NCI-H460 (cell line): ENCODE measurements at regions not wholly inside any gene's neighbourhood (a gene's known extent, or its start where the extent isn't known, plus 50 kb on each side); places are given as distances from the start of the nearest gene placed in this dataset.

Source experiments
- DNase-seq: peaks from one replicate; pipeline ENCODE4 v3.0.0-alpha.2; 2016; ENCODE audit warnings: low read depth; ENCODE audit errors: extremely low read depth

DNA sequence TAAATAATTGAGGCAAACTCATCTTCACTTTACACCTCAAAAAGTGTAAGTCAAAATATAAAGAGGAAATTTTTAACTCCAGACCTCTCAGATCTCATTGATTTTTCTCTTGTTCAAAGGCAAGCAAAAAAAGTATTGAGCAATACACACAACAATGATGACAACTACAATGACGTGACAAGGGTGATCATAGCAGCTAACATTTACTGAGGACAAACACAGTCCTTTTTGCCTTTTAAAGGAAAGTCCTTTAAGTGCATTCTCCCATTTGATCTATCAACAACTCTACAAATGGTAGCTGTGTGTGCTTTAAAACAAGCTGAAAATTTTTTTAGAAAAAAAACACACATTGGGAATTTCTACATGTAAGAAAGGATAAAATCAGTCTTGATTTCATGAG, 123.5 kb upstream of the CTAGE1 start:
- no peak for DNase-seq

DNA sequence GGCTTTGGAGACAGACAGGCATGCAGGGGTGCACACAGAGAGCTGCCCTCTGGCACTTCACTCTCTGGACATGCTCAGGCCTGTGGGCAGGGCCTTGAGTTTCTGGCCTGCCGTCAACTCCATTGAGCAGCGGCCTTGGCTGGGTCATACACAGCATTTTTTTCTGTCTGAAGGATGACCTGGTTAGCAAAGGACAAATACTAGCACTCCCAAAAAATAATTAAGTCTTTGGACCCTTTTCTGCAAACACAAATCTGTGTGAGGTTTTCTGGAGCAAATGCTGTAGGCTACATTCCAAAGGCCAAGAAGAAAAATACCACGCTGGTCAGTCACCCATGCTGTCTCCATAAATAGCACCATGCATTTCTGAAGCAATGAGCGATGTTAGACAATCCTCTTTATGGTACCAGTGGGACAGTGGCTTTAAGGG, 124.7 kb upstream of the CTAGE1 start:
- DNase-seq, result no peak

DNA sequence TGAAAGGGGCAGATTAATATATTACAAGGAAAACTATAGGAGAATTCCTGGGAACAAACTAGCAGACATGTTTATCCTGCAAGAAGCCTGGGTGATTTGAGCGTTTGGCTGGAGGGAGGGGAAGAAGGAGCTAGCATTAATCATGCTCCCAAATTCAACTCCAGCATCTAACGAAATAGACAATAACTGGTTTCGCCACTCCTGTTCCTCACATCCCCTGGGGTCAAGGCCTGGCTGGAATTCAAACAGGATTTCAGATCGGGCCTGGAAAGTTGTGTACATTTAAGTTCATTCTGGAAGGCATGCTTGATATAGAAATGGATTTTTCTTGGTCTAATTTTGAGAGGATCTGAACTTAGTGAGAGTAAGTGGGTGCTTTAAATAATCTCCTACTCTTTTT, 126.1 kb upstream of the CTAGE1 start:
- no peak for DNase-seq

- DNase-seq, result no peak
Observed at GRCh38 chr18:22544626-22545025, 126.9 kb upstream of the CTAGE1 start.

GRCh38 chr18:22545066-22545760, 127.5 kb upstream of the CTAGE1 start:
- no peak for DNase-seq

DNA sequence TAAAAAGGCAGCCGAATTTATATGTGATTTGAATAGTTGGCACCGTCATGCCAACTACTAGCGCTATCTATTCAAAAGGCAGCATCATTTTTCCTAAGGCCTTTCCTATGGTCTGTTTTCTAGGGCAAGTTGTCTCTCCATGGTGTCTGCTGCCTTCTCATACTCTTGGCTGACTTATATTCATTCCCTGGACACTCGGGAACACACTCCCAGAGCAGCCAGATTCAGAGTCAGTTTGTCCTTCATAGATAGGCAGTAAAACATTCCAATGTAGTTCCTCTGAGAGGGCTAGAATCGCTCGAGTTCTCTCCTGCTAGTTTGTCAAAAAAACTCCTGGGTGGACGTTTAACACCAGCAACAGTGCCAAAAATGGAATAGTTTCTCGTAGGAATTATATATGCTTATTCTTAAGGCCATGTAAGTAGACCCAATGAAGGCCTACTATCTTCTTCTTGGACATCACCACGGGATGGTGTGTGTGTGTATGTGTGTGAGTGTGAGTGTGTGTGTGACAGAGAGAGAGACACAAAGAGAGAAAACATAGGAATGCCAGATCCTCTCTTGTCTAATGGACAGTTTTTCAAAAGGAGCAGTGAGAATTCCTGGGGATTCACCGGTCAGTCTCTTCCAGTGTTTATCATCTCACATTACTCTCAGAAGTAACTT, 129.3 kb upstream of the CTAGE1 start:
- no peak for DNase-seq

- DNase-seq, result no peak
Observed at GRCh38 chr18:22547807-22548561, 130.3 kb upstream of the CTAGE1 start.

- no peak for DNase-seq
Observed at GRCh38 chr18:22549260-22549937, 131.7 kb upstream of the CTAGE1 start.

- no peak for DNase-seq
Observed at GRCh38 chr18:22550366-22550765, 132.7 kb upstream of the CTAGE1 start.

DNA sequence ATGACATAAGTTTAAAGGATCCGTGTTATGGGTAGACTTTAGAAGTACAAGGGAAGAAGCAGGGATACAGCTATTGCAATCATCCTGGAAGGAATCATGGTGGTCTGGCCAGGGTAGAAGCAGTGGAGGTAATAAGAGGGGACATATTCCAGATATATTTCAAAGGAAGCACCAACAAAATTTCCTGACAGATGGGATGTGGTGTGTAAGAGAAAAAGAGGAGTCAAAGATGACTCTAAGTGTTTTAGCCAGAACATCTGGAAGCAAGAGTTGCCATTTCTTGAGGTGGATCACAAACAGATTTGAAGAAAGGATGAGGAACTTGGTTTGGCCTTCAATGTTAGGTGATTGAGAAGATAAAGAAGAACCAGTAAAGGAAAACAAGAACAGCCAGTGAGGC, 133.1 kb upstream of the CTAGE1 start:
- no peak for DNase-seq

DNA sequence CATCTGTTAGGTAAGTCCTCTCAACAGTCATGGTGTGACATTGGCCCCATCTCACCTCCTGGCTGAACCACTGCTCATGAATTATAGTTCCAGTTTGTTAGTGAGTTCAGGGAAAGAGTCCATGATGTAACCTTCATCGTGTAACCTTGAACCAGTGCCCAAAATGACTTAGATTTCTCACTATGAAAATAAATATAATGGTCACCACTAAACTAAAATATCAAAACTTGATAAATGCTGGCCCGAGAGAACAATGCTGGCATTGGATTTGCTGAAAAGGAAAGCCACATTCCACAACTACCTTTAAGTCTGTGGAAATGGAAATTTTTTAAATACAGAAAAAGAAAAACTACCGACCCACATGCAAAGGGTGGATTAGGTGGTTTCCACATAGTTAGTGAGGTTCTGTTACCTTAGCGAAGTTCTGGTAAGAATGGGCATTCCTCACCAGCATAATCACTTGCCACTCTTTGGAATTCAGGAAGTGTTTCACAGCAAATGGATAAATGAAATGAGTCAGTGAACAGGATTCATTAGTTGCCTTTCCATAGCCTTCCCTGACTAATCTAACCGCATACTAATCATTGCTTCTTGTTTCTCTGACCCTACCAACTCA, 133.9 kb upstream of the CTAGE1 start:
- no peak for DNase-seq

GRCh38 chr18:22552254-22552653, 134.5 kb upstream of the CTAGE1 start:
- DNase-seq, result no peak

- no peak for DNase-seq
Observed at GRCh38 chr18:22552899-22553460, 135.3 kb upstream of the CTAGE1 start.

DNA sequence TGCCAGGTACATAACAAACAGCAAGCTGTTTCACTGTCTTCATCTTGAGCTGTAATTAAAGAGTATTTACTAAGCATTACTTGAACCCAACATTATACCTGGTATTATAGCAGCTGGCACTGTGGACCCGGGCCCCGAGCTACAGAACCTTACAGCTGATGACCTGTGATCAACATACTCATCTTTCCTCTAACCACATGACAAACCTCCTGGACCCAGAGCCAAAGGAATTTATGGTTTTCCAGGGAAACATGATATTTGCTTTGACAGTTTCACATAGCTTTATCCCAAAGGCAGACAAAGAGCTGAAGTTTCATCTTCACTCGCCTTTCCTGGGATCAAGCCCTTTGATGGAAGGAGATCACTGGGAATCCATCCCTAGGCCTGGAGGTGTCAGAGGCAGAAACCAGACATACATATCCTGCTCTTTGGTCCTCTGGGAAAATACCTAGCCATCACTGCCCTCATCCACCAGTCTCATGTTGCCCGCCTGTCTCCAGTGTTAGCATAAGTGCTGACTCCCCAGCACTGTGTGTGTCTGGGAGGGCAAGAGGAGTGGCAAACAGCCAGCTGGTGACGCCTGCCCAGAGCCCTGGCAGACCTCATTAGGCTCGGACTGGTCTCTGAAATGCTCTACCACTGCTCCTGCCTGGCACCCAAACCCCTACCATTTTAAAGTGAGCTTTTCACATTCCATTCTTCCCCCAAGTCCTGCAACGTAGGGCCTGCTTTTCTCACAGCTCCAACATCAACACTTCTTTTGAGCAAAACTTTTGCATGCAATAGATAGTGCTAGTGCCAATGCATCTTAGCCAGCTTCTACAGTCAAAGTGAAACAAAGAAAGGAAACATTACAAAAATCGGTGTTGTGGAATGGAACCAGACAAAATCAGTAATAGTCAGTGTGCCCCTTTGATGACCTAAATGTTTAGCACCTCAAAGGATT, 138.8 kb upstream of the CTAGE1 start:
- DNase-seq, result no peak

DNA sequence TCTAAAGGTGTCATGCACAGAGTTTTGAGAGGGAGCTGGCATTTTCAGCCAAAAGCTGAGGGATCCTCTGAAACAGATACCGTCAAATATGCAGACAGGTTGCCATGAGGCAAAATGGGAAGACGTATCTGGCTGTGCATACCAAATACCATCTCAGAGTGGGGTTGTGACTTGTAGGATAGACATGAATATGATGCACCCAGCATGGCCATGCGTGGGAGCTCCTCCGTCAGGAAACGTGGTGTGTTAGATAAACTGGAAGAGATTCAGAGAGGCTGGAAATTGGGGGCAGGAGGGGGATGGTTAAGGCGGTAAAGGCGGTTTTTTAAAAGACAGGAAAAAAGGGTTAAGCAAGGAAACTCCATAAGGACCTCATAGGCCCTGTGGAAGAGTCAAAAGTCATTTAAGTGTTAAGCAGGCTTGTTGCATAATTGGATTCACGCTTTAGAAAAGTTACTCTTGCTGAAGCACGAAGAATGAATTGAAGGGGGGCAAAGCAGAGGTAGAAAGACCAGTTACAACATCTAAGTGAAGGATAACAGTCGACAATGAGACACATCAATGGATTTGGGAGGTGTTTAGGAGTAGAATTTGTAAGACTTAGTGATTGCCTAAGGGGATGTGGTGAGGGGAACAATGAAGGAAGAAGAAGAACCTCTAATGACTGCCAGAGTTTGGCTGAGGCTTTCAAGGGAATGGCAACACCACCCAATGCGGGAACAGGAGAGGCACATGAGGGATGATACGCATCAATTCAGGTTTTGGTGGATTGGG, 139.6 kb upstream of the CTAGE1 start:
- no peak for DNase-seq

DNA sequence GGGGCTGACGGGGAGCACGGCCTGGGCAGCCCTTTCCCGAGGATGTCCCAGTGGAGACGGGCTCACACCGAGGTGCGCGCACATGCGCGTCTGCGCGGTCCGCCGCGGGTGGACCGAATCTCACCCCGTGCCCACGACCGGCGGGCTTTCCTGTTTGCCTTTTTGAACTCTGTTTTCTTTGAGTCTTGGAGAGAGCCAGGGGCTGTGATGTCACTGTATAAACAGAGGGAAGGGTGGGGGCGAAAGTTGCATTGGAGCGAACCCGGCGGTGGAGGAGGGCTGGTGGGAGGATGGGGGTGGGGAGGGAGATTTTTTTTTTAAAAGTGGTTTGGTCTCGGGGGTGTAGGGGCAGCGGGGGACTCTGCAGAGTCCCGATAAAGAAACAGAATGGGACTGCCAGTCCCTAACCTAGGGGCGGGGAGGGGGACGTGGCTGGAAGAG, 141.2 kb upstream of the CTAGE1 start:
- no peak for DNase-seq

GRCh38 chr18:22559414-22560274, 141.9 kb upstream of the CTAGE1 start:
- DNase-seq, result no peak

DNA sequence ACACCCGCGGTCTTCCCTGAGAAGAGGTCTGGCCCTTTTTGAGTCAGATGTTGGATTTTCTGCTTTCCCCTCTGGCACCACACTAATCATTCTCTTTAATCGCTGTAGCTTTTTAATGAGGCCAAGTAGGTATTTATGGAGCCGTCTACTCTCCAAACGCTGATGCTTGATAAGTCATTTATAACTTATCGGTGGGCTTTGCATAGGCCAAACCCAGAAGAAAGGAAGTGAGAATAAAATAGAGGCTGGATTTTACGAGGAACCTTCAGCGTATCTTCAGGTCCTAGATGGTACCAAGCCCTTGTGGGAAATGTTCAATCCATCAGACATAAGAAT, 142.5 kb upstream of the CTAGE1 start:
- DNase-seq, result no peak
